Activated CD8-positive, alpha-beta memory T cell treated with anti-CD3 and anti-CD28 coated beads, Interleukin-2, amount 50 U/mL, for 4 hours (primary cell): ENCODE measurements at regions not wholly inside any gene's neighbourhood (a gene's known extent, or its start where the extent isn't known, plus 50 kb on each side); places are given as distances from the start of the nearest gene placed in this dataset.

Experiments used
- DNase-seq: peaks from one replicate; pipeline ENCODE4 v3.0.0-alpha.2; 2020

DNA sequence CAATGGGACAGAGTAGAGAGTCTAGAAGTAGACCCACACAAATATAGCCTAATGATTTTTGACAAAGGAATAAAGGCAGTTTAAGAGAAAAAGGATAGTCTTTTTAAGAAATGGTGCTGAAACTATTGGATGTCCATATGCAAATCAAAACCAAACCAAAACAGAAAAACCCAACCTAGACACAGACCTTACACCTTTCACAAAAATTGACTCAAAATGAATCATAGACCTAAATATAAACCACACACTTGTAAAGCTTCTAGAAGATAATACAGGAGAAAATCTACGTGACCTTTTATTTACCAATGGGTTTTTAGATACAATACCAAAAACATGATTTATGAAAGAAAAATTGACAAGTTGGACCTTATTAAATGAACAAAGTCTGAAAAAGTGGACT lies 66.4 kb upstream of the MPHOSPH6 start:
- no peak for DNase-seq

DNA sequence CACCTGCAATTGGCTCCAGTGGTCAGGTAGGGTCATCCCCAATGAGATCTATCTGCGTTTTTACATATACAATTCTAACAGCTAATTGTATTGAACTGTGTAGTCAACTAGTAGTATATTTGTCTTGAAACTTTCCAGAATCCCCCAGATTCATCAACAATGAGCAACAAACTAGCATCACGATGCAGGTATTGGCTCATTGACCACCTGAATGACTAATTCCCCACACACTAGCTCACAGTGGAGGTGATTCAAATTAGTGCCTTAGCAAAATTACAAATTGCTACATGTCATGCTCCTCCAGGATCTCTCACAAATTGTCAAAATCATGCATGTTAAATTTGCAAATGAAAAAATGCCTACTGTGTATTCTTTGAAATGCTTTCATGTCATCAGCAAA lies 62.8 kb upstream of the MPHOSPH6 start:
- DNase-seq, result no peak

- DNase-seq, result no peak
Measured at GRCh38 chr16:82231008-82231787, 61.2 kb upstream of the MPHOSPH6 start.

- peak; percentile 61 for DNase-seq
Measured at GRCh38 chr16:82229800-82230619, 60.0 kb upstream of the MPHOSPH6 start.

- no peak for DNase-seq
Measured at GRCh38 chr16:82226327-82226726, 56.3 kb upstream of the MPHOSPH6 start.

GRCh38 chr16:82224821-82225220 lies 54.8 kb upstream of the MPHOSPH6 start:
- no peak for DNase-seq

- DNase-seq, result no peak
Measured at GRCh38 chr16:82220541-82220940, 50.5 kb upstream of the MPHOSPH6 start.
